ENCODE measurements at regions not wholly inside any gene's neighbourhood (a gene's known extent, or its start where the extent isn't known, plus 50 kb on each side); places are given as distances from the start of the nearest gene placed in this dataset.

DNA sequence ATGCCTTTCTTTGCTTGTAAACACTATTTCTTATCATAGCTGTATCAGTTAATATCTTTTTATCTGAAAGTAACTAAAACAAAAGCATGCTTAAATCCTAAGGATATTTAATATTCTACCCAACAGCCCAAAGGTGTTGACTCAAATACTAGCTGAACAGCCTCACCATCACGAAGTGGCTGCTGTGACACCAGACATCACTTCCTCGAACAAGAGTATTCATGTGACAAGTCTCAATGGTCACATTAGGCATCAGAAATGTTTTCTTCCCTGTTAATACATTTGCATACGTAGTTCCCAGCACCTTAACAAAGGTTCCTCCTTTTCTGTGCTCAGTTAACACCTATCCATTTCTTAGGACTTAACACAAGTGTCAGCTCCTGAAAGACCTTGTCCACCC is 193.8 kb upstream of the DYNLRB2 start:
- no TSS peak for BruUV-seq (replicated peaks)
- CTCF ChIA-PET = no interaction called here

DNA sequence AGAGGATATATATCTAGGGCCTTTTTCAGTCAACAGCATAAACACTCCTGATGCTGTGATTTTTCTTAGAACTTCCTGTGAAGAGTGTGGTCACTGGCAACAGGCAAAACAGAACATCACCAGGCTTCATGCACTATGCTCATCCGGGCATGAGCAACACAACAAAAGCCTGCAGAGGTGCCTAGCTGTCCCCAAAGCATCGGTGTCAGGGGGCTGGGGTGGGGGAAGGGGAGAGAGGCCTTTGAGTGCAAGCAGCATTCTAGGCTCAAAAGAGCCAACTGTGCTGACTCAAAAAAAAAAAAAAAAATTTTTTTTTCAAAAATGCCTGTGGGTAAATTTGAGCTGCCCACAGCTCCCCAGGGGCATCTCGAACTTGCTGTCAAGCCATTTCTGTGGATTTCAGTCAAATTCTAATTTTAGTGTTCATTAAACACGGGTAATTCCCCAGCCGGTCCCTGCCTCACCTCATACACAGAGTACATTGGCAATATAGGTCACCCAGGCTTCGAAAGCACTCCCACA is 194.6 kb upstream of the DYNLRB2 start:
- DNase-seq (ENCODE audit: low read depth, low spot score) (no peak), ATAC-seq (no peak)
- ChIA-PET CTCF (no interaction called here), POLR2A (no interaction called here)
- H3K27me3 ChIP-seq (ENCODE audit: control insufficient read depth, insufficient read depth, low read length) = no peaks in the 10 kb centered on the region
- in situ Hi-C loops (cut with HindIII; ENCODE audit: low pct_unique_long_range_greater_than_20kb, low sequenced_read_pairs) = no loop called here
- no peaks in the 10 kb centered on the region for H3K9me3 ChIP-seq (ENCODE audit: control insufficient read depth, insufficient read depth, low read depth, low read length)
- BruUV-seq (replicated peaks) = no TSS peak
- TF ChIP-seq TCF7L2 (IDR thresholded peaks at IDR 0.05; ENCODE audit: low read depth, low read length) = no peak
- TF ChIP-seq POLR2AphosphoS5 (IDR thresholded peaks at IDR 0.05; ENCODE audit: low read depth, low read length) = no peak
- TF ChIP-seq, protein P1, sequence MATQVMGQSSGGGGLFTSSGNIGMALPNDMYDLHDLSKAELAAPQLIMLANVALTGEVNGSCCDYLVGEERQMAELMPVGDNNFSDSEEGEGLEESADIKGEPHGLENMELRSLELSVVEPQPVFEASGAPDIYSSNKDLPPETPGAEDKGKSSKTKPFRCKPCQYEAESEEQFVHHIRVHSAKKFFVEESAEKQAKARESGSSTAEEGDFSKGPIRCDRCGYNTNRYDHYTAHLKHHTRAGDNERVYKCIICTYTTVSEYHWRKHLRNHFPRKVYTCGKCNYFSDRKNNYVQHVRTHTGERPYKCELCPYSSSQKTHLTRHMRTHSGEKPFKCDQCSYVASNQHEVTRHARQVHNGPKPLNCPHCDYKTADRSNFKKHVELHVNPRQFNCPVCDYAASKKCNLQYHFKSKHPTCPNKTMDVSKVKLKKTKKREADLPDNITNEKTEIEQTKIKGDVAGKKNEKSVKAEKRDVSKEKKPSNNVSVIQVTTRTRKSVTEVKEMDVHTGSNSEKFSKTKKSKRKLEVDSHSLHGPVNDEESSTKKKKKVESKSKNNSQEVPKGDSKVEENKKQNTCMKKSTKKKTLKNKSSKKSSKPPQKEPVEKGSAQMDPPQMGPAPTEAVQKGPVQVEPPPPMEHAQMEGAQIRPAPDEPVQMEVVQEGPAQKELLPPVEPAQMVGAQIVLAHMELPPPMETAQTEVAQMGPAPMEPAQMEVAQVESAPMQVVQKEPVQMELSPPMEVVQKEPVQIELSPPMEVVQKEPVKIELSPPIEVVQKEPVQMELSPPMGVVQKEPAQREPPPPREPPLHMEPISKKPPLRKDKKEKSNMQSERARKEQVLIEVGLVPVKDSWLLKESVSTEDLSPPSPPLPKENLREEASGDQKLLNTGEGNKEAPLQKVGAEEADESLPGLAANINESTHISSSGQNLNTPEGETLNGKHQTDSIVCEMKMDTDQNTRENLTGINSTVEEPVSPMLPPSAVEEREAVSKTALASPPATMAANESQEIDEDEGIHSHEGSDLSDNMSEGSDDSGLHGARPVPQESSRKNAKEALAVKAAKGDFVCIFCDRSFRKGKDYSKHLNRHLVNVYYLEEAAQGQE (IDR thresholded peaks at IDR 0.05; ENCODE audit: insufficient read depth in 1 of 2, low read depth in 2 of 2, low read length in 1 of 2) = no peak
- TF ChIP-seq SIN3A (IDR thresholded peaks at IDR 0.05; ENCODE audit: borderline replicate concordance, insufficient read depth, low read depth, low read length) = no peak
- TF ChIP-seq, protein P2, sequence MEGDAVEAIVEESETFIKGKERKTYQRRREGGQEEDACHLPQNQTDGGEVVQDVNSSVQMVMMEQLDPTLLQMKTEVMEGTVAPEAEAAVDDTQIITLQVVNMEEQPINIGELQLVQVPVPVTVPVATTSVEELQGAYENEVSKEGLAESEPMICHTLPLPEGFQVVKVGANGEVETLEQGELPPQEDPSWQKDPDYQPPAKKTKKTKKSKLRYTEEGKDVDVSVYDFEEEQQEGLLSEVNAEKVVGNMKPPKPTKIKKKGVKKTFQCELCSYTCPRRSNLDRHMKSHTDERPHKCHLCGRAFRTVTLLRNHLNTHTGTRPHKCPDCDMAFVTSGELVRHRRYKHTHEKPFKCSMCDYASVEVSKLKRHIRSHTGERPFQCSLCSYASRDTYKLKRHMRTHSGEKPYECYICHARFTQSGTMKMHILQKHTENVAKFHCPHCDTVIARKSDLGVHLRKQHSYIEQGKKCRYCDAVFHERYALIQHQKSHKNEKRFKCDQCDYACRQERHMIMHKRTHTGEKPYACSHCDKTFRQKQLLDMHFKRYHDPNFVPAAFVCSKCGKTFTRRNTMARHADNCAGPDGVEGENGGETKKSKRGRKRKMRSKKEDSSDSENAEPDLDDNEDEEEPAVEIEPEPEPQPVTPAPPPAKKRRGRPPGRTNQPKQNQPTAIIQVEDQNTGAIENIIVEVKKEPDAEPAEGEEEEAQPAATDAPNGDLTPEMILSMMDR (IDR thresholded peaks at IDR 0.05) = no peak
- no peak overlapping the region for H3K27ac ChIP-seq (ENCODE audit: low read length)
- no peaks in the 10 kb centered on the region for H3K36me3 ChIP-seq (ENCODE audit: control insufficient read depth, insufficient read depth, low read length)
- intact Hi-C loops (cut with micrococcal nuclease; ENCODE audit: unreplicated experiment) = no loop called here
- H3K4me3 ChIP-seq (ENCODE audit: low read depth in 2 of 2, low read length in 2 of 2) = no peak overlapping the region
- H3K4me1 ChIP-seq (ENCODE audit: control insufficient read depth, insufficient read depth, low read length) = no peaks in the 10 kb centered on the region

More for the DNA sequence above, 193.8 kb upstream of the DYNLRB2 start:
- no peaks in the 10 kb centered on the region for H3K9me3 ChIP-seq (ENCODE audit: control insufficient read depth, insufficient read depth, low read depth, low read length)
- H3K27me3 ChIP-seq (ENCODE audit: control insufficient read depth, insufficient read depth, low read length) = no peaks in the 10 kb centered on the region
- no peaks in the 10 kb centered on the region for H3K4me1 ChIP-seq (ENCODE audit: control insufficient read depth, insufficient read depth, low read length)
- in situ Hi-C loops (cut with HindIII; ENCODE audit: low pct_unique_long_range_greater_than_20kb, low sequenced_read_pairs) (no loop called here), intact Hi-C loops (cut with micrococcal nuclease; ENCODE audit: unreplicated experiment) (no loop called here)
- H3K36me3 ChIP-seq (ENCODE audit: control insufficient read depth, insufficient read depth, low read length) = no peaks in the 10 kb centered on the region
- no peak for DNase-seq (ENCODE audit: low read depth, low spot score)
- no peak overlapping the region for H3K4me3 ChIP-seq (ENCODE audit: low read depth in 2 of 2, low read length in 2 of 2)
- TF ChIP-seq, protein P1 (IDR thresholded peaks at IDR 0.05; ENCODE audit: insufficient read depth in 1 of 2, low read depth in 2 of 2, low read length in 1 of 2) = no peak
- TF ChIP-seq POLR2AphosphoS5 (IDR thresholded peaks at IDR 0.05; ENCODE audit: low read depth, low read length) (no peak), TCF7L2 (IDR thresholded peaks at IDR 0.05; ENCODE audit: low read depth, low read length) (no peak), SIN3A (IDR thresholded peaks at IDR 0.05; ENCODE audit: borderline replicate concordance, insufficient read depth, low read depth, low read length) (no peak)
- TF ChIP-seq, protein P2 (IDR thresholded peaks at IDR 0.05) = no peak
- no peak overlapping the region for H3K27ac ChIP-seq (ENCODE audit: low read length)
- POLR2A ChIA-PET = no interaction called here
- ATAC-seq = no peak
